ENCODE measurements at regions not wholly inside any gene's neighbourhood (a gene's known extent, or its start where the extent isn't known, plus 50 kb on each side); places are given as distances from the start of the nearest gene placed in this dataset.

DNA sequence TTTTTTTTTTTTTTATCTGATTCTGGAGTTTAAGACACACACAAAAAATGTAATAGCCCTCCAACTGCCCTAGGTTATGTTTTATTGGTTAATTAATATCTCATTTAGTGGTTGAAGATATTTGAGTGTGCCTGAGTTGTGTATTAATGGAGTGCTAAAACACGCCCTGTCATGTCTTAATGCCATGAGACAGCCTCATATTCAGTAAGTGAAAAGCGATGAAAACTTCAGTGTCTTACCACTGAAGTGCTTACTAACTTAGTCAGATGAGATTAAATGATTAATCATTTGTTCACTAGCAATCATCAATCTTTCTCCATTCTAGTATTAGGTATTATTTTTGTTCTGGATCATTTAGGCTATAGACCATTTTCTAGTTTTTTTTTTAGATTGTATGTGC lies 544.7 kb upstream of the ROBO2 start:
- TF ChIP-seq, protein P1, sequence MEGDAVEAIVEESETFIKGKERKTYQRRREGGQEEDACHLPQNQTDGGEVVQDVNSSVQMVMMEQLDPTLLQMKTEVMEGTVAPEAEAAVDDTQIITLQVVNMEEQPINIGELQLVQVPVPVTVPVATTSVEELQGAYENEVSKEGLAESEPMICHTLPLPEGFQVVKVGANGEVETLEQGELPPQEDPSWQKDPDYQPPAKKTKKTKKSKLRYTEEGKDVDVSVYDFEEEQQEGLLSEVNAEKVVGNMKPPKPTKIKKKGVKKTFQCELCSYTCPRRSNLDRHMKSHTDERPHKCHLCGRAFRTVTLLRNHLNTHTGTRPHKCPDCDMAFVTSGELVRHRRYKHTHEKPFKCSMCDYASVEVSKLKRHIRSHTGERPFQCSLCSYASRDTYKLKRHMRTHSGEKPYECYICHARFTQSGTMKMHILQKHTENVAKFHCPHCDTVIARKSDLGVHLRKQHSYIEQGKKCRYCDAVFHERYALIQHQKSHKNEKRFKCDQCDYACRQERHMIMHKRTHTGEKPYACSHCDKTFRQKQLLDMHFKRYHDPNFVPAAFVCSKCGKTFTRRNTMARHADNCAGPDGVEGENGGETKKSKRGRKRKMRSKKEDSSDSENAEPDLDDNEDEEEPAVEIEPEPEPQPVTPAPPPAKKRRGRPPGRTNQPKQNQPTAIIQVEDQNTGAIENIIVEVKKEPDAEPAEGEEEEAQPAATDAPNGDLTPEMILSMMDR (IDR thresholded peaks at IDR 0.05): no peak

DNA sequence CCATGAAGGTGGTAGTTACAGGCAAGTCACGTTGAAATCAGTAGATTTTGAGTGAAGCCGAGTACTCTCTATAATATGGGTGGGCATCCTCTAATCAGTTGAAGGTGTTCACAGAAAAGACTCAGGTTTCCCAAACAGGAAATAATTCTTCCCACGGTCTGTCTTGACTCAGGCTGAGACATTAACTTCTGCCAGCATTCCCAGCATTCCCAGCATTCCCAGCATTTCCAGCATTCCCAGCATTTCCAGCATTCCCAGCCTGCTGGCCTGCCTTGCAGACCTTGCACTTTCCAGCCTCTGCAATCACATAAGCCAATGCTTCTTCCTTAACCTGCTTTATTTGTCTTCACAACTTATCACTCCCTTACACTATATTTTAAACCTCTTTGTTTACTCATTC lies 542.3 kb upstream of the ROBO2 start:
- TF ChIP-seq, protein P1 (IDR thresholded peaks at IDR 0.05): no peak

DNA sequence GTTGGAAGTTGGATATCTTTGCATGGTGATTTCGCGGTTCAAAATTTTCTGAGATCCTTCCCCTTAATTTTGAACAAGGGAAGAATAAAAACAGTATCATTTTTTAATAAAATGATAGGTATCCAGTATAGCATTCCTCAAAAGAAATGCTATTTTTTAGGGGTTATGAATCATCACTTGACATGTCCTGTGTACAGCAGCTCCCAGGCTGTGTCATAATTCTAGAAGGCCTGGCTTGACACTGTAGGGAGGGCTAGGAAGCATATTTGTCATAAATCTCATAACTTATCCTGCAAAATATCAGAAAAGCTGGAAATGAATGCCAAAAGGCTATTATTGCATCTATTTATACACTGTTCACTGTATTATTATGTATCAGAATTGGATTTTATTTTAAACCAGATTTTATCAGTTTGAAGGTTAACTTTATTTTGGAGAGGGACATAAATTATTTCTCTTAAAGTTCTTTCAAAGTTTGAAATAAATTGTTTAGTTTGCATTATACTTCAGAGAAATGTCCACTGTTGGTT lies 539.1 kb upstream of the ROBO2 start:
- TF ChIP-seq, protein P1 (IDR thresholded peaks at IDR 0.05): no peak

DNA sequence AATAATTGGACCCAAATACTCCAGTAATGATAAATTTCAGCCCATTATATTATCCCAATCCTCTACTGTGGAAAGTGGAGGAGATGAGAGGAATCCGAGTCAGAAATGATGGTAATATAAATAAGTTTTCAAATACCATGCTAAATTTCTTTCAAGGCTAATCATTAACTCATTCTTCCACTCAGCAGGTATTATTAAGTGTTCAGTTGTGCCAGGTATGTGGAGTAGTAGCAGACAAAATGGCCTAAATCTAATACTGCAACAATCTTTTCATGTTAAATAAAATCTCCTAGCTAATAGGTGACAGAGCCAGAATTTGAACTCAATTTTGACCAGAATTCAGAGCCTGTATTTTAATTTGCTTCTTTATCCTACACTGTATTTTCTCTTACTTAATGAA lies 538.6 kb upstream of the ROBO2 start:
- TF ChIP-seq, protein P1 (IDR thresholded peaks at IDR 0.05): no peak

DNA sequence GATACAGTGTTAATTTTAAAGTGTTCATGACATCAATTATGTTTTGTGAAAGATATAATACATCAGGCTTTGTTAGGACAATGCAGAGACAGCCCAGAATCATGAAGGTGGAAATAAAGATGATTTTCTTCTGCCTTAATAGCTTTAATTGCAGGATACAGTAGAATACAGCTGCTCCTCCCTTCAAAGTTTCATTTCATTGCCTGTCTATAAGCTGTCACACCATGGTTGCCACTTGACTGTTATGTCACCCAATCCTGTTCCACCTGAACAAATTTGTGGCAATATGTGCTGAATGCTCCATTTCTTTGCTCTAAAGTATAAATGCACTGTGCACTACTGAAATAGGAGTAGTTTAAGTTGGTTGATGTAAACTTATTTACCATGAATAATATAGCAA lies 537.8 kb upstream of the ROBO2 start:
- TF ChIP-seq, protein P1 (IDR thresholded peaks at IDR 0.05): no peak

DNA sequence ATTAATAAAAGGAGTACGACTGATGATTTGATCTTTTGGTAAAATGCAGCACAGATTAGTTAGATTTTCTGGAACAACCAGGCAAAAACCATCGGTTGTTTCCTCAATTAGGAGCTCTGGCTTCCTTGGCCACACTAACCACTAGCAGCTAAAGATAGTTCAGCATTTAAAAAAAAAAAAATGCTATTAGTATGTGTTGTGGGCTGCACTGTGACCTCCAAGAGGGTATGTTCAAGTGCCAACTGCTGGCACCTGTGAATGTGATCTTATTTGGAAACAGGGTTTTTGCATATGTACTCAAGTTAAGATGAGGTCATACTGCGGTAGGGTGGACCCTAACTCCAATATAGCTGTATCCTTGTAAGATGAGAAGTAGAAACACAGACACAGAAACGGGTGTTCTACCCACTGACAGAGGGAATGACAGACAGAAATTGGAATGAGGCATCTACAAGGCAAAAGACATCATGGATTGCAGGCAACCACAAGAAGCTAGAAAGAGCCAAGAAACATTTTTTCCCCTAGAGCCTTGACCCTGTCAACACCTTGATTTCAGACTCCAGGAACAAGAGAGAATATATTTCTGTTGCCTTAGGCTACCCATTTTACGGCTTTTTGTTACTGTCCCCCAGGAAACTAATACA lies 534.6 kb upstream of the ROBO2 start:
- TF ChIP-seq, protein P1 (IDR thresholded peaks at IDR 0.05): no peak

DNA sequence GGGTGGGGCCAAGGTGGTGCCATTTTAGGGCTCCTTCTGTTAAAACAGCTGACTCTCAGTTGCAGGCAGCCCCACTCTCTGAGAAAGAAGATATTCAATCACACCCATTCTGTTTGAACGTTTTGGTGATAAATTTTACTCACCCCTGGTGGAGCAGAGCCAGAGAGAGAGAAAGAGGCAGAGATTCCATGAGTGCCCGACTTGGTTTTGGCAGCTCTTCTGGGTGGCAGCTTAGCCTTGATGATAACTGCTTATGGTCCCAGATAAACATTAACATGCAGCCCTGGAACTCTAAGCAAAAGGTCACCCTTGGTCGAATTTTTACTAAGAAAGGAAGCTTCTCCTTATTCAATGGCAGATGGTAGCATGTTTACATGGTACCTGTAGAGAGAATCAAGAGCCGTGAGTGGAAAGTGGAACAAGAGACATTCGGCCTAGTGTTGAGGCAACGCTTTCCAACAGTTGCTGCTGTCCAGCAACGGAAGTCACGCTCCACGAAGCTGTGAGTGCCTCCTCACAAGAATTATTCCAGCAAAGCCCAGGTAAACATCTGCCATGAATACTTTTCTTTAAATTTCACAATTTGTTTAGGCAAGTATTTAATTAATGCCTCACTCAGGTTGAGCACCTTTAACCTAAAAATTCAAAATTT lies 530.6 kb upstream of the ROBO2 start:
- TF ChIP-seq, protein P1 (IDR thresholded peaks at IDR 0.05): no peak

Measured in LNCAP (cell line).